GM12873 (cell line): ENCODE measurements at regions not wholly inside any gene's neighbourhood (a gene's known extent, or its start where the extent isn't known, plus 50 kb on each side); places are given as distances from the start of the nearest gene placed in this dataset.

ENCODE experiments used
- TF ChIP-seq, protein P1 (sequence below): IDR thresholded peaks from 2 replicates; pipeline ENCODE4 v1.5.1; 2012; ENCODE audit warnings: low read depth, mild to moderate bottlenecking, moderate library complexity, low read length, control low read depth; ENCODE audit not compliant: insufficient read depth; ENCODE audit errors: missing control alignments

DNA sequence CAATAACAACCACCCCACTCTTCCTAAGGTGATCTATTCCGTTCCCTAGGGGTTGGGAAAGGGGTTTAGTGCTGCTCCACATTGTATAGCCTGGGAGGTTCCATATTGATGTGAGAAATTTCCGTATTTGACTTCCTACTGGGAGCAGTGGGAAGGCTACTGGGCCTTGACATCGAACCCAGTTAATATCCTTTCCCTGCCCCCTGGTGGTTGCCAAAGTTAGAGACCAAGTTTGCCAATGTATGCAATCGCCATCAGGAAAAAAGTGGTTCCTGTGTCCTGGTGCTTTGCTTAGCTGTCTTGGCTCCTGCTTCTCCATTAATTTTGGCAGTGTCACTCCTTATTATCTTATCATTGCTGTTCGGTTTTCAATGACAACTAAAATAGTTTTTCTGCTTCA lies 914.9 kb downstream of the KCNJ2 start:
- TF ChIP-seq, protein P1, sequence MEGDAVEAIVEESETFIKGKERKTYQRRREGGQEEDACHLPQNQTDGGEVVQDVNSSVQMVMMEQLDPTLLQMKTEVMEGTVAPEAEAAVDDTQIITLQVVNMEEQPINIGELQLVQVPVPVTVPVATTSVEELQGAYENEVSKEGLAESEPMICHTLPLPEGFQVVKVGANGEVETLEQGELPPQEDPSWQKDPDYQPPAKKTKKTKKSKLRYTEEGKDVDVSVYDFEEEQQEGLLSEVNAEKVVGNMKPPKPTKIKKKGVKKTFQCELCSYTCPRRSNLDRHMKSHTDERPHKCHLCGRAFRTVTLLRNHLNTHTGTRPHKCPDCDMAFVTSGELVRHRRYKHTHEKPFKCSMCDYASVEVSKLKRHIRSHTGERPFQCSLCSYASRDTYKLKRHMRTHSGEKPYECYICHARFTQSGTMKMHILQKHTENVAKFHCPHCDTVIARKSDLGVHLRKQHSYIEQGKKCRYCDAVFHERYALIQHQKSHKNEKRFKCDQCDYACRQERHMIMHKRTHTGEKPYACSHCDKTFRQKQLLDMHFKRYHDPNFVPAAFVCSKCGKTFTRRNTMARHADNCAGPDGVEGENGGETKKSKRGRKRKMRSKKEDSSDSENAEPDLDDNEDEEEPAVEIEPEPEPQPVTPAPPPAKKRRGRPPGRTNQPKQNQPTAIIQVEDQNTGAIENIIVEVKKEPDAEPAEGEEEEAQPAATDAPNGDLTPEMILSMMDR, result peak; percentile 48

DNA sequence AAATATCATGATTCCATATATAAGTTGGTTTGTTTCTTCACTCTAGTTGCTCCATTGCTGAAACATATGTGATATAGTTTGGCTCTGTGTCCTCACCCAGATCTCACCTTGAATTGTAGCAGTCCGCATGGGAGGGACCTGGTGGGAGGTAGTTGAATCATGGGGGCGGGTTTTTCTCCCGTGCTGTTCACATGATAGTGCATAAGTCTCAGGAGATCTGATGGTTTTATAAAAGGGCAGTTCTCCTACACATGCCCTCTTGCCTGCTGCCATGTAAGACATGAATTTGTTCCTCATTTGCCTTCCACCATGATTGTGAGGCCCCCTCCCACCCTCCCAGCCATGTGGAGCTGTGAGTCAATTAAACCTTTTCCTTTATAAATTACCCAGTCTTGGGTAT lies 915.5 kb downstream of the KCNJ2 start:
- TF ChIP-seq, protein P1, result no peak

DNA sequence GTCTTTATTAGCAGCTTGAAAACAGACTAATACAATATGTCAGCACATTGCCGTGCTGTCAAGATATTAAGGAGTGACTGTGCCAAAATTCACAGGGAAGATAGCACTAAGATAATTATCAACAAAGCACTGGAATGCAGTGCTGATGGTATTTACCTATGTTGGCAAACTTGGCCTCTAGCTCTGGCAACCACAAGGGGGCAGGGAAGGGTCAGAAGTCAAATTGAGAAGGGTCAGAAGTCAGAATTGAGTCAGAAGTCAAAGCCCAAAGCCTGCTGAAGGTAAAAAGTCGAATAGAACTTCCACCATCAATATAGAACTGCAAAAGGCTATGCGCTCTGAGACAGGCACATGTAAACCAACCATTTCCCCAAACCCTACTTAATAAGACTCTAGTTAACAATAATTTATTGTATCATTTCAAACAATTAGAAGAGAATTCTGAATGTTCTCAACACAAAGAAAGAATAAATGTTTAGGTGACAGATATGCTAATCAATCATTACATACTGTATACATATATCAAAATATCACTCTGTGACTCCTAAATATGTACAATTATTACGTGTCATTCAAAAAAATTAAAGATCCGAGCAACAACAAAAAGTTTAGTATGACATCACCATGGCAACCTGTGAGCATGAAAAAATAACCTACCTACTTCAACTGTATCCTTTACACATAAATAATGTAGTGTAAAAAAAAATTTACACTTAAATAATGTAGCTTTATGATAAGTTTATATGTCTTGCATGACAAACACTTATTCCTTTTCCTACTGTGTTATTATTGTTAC lies 916.1 kb downstream of the KCNJ2 start:
- TF ChIP-seq, protein P1, result peak; percentile 50

DNA sequence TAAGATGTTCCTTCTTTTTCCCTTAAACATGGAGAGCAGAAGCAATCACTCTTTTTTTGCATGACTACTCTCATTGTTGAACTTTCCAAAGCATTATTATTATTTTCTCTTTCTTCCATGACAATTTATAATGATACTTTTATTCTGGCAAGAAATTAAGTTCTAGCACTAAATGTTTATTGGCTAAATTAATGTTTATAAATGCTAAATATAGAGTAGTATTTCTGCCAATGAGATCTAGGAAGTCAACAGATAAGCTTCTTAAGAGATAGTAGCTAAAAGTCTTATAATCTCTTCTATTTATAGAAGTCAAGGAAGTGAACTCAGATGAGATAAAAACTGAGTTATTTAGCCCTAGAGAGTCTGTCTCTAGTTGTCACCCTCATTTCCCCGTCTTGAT lies 920.1 kb downstream of the KCNJ2 start:
- TF ChIP-seq, protein P1, result no peak

DNA sequence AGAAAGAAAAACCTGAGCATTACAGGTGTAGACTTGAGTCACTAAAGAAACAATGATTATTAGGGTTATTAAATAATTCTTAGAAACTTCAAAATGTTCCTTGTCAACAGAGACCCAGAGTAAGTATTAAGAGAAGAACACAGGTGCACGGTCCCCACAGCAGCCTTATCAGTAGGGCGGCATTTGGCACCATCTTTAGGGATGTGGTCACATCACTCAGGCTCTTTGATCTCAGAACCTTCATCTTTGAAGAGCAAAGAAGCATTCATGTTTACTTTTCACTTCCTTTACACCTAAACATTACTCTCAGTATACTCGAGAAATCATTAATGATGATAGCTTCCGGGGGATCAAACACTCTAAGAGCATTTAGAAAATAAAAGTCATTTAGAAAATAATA lies 928.7 kb downstream of the KCNJ2 start:
- TF ChIP-seq, protein P1, result no peak

DNA sequence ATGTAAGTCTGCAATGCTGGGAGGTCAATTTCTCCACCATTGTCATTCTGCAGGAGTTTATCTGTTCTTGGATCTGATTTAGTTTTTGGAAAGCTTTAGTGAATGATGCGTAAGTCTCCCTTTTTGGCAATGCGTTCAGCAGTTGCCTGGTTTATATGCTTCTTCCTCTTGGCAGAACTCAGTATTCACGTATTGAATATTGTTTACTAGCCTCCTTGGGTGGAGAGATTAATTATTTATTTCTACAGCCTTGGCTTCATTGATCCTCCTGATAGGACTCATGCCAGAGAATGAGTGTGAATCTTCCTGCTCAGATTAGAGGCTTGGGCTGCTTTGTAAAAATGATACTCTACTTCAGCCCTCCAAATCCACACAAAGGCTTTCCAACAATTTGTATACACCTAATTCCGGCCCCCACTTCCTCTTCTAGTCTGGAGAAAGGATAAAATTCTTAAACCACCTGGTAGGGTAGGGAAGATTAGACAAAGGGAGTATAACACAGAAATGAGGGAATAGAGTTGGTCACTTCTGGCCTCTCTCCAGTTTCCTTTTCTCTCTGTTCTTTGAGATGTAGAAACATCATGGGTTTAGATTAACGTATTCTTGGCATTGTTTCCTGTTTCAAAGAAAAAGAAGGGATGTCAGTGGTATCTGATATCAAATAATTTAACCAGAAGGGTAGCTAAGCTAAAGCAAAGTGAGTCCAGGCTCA lies 929.8 kb downstream of the KCNJ2 start:
- TF ChIP-seq, protein P1, result no peak

DNA sequence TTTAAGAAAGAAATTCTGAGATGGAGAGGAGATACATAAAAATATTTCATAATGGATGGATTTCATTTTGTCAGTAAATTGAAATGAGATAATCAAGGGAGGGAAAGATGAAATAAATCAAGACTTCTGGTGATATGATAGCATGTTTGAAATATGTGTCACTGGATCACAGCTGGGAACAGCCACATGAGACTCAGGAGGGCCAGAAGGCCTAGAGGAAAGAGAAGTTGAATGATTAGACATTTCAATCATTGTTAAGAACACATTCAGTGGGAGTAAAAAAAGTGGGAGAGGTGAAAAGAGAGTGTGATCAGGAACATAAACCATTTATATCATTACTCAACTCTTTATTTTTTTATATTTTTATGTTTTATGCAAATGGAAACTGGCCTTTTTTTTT lies 933.4 kb downstream of the KCNJ2 start:
- TF ChIP-seq, protein P1, result no peak
